ENCODE measurements at regions not wholly inside any gene's neighbourhood (a gene's known extent, or its start where the extent isn't known, plus 50 kb on each side); places are given as distances from the start of the nearest gene placed in this dataset.
"Not testable (repeated sequence)": the region's sequence is repeated elsewhere in the genome, so short reads cannot be mapped to it uniquely, and the experiment has no call there.

- DNase-seq (ENCODE audit: low spot score) = not testable (repeated sequence)
Measured at GRCh38 chr1:91207691-91208090, 185.9 kb upstream of the ZNF644 start.

GRCh38 chr1:91204150-91204549, 182.3 kb upstream of the ZNF644 start:
- DNase-seq (ENCODE audit: low spot score) = not testable (repeated sequence)

- no peak for DNase-seq (ENCODE audit: low spot score)
Measured at GRCh38 chr1:91201694-91202093, 179.9 kb upstream of the ZNF644 start.

- no peak for DNase-seq (ENCODE audit: low spot score)
Measured at GRCh38 chr1:91201176-91201575, 179.3 kb upstream of the ZNF644 start.

GRCh38 chr1:91200675-91201074, 178.8 kb upstream of the ZNF644 start:
- DNase-seq (ENCODE audit: low spot score) = no peak

- no peak for DNase-seq (ENCODE audit: low spot score)
Measured at GRCh38 chr1:91199988-91200387, 178.2 kb upstream of the ZNF644 start.

GRCh38 chr1:91190996-91191395, 169.2 kb upstream of the ZNF644 start:
- DNase-seq (ENCODE audit: low spot score) = no peak

GRCh38 chr1:91189096-91189495, 167.3 kb upstream of the ZNF644 start:
- DNase-seq (ENCODE audit: low spot score) = no peak

GRCh38 chr1:91182807-91183206, 161.0 kb upstream of the ZNF644 start:
- DNase-seq (ENCODE audit: low spot score) = not testable (repeated sequence)

- DNase-seq (ENCODE audit: low spot score) = no peak
Measured at GRCh38 chr1:91176250-91176649, 154.4 kb upstream of the ZNF644 start.

- DNase-seq (ENCODE audit: low spot score) = no peak
Measured at GRCh38 chr1:91174734-91175133, 152.9 kb upstream of the ZNF644 start.

- DNase-seq (ENCODE audit: low spot score) = no peak
Measured at GRCh38 chr1:91173346-91173890, 151.6 kb upstream of the ZNF644 start.

- DNase-seq (ENCODE audit: low spot score) = no peak
Measured at GRCh38 chr1:91172541-91172940, 150.7 kb upstream of the ZNF644 start.

GRCh38 chr1:91171898-91172297, 150.1 kb upstream of the ZNF644 start:
- no peak for DNase-seq (ENCODE audit: low spot score)

- DNase-seq (ENCODE audit: low spot score) = no peak
Measured at GRCh38 chr1:91170571-91170970, 148.7 kb upstream of the ZNF644 start.

GRCh38 chr1:91166106-91166712, 144.4 kb upstream of the ZNF644 start:
- peak; percentile 75 for DNase-seq (ENCODE audit: low spot score)

- peak; percentile 90 for DNase-seq (ENCODE audit: low spot score)
Measured at GRCh38 chr1:91165033-91165654, 143.3 kb upstream of the ZNF644 start.

- DNase-seq (ENCODE audit: low spot score) = no peak
Measured at GRCh38 chr1:91162613-91163012, 140.8 kb upstream of the ZNF644 start.

- DNase-seq (ENCODE audit: low spot score) = no peak
Measured at GRCh38 chr1:91161749-91162148, 139.9 kb upstream of the ZNF644 start.

GRCh38 chr1:91161166-91161565, 139.3 kb upstream of the ZNF644 start:
- DNase-seq (ENCODE audit: low spot score) = no peak

GRCh38 chr1:91160363-91161075, 138.7 kb upstream of the ZNF644 start:
- DNase-seq (ENCODE audit: low spot score) = no peak

- no peak for DNase-seq (ENCODE audit: low spot score)
Measured at GRCh38 chr1:91153341-91153740, 131.5 kb upstream of the ZNF644 start.

- no peak for DNase-seq (ENCODE audit: low spot score)
Measured at GRCh38 chr1:91152331-91152730, 130.5 kb upstream of the ZNF644 start.
